ENCODE measurements at regions not wholly inside any gene's neighbourhood (a gene's known extent, or its start where the extent isn't known, plus 50 kb on each side); places are given as distances from the start of the nearest gene placed in this dataset.

DNA sequence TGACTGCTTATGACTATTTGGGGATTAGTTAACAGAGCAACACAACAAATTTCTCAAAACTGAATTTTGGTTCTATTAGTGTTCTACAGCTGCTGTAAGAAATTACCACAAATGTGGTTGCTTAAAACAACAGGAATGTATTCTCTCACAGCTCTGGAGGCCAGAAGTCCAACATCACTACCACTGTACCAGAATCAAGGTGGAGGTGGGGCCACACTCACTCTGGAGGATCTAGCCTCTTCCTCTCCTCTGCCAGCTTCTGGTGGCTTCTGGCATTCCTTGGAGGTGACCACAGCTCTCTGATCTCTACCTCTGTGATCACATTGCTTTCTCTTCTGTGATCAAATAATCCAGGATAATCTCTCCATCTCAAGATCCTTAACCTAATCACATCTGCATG is 194.7 kb upstream of the BMPER start:
- POLR2A ChIA-PET = no interaction called here

More for the DNA sequence above, 194.7 kb upstream of the BMPER start:
- Histone ChIP-seq H3K9ac (ENCODE audit: low read length) (no peak overlapping the region), H3K27me3 (ENCODE audit: insufficient read depth, low read length) (peaks cover 6% of the 10 kb centered on the region; the same call in 1 of the 2 replicates), H2AFZ (ENCODE audit: low read depth, low read length, poor library complexity, severe bottlenecking) (no peak overlapping the region), H3K9me3 (ENCODE audit: control insufficient read depth in 1 of 2, insufficient read depth in 1 of 2, low read depth in 1 of 2, low read length in 2 of 2) (no peaks in the 10 kb centered on the region), H3K4me3 (replicated peaks in 1 of 2; ENCODE audit: low read depth in 1 of 2, low read length in 2 of 2) (no peak overlapping the region), H3K79me2 (ENCODE audit: insufficient read depth, low read length) (no peaks in the 10 kb centered on the region), H3K4me2 (ENCODE audit: low read length) (no peak overlapping the region), H3K36me3 (ENCODE audit: control insufficient read depth in 1 of 2, insufficient read depth in 2 of 2, low read length in 2 of 2) (no peaks in the 10 kb centered on the region), H4K20me1 (ENCODE audit: insufficient read depth) (no peaks in the 10 kb centered on the region), H3K9me2 (ENCODE audit: insufficient read depth) (no peaks in the 10 kb centered on the region), H3K4me1 (ENCODE audit: control insufficient read depth in 1 of 2, insufficient read depth in 2 of 2, low read length in 2 of 2) (no peaks in the 10 kb centered on the region), H3K27ac (ENCODE audit: low read depth, low read length) (no peak overlapping the region)
- no peak for TF ChIP-seq ZNF274 (IDR thresholded peaks at IDR 0.05; ENCODE audit: low read depth, low read length)
- no peak for TF ChIP-seq RAD21 (IDR thresholded peaks at IDR 0.05; ENCODE audit: low read depth)
- TF ChIP-seq, protein P1, sequence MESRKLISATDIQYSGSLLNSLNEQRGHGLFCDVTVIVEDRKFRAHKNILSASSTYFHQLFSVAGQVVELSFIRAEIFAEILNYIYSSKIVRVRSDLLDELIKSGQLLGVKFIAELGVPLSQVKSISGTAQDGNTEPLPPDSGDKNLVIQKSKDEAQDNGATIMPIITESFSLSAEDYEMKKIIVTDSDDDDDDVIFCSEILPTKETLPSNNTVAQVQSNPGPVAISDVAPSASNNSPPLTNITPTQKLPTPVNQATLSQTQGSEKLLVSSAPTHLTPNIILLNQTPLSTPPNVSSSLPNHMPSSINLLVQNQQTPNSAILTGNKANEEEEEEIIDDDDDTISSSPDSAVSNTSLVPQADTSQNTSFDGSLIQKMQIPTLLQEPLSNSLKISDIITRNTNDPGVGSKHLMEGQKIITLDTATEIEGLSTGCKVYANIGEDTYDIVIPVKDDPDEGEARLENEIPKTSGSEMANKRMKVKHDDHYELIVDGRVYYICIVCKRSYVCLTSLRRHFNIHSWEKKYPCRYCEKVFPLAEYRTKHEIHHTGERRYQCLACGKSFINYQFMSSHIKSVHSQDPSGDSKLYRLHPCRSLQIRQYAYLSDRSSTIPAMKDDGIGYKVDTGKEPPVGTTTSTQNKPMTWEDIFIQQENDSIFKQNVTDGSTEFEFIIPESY (IDR thresholded peaks at IDR 0.05; ENCODE audit: extremely low read depth, insufficient replicate concordance, low read length) = no peak
- TF ChIP-seq YY1 (IDR thresholded peaks at IDR 0.05; ENCODE audit: extremely low read depth, insufficient replicate concordance, low read depth, low read length) = no peak
- no peak for TF ChIP-seq JUND (IDR thresholded peaks at IDR 0.05)
- TF ChIP-seq SIN3A (IDR thresholded peaks at IDR 0.05; ENCODE audit: low read depth) = no peak
- TF ChIP-seq, protein P2, sequence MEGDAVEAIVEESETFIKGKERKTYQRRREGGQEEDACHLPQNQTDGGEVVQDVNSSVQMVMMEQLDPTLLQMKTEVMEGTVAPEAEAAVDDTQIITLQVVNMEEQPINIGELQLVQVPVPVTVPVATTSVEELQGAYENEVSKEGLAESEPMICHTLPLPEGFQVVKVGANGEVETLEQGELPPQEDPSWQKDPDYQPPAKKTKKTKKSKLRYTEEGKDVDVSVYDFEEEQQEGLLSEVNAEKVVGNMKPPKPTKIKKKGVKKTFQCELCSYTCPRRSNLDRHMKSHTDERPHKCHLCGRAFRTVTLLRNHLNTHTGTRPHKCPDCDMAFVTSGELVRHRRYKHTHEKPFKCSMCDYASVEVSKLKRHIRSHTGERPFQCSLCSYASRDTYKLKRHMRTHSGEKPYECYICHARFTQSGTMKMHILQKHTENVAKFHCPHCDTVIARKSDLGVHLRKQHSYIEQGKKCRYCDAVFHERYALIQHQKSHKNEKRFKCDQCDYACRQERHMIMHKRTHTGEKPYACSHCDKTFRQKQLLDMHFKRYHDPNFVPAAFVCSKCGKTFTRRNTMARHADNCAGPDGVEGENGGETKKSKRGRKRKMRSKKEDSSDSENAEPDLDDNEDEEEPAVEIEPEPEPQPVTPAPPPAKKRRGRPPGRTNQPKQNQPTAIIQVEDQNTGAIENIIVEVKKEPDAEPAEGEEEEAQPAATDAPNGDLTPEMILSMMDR (IDR thresholded peaks at IDR 0.05 in 2 of 3, conservative IDR thresholded peaks at IDR 0.05 in 1 of 3; ENCODE audit: borderline replicate concordance in 1 of 3, insufficient read depth in 1 of 3, low read depth in 2 of 3, low read length in 2 of 3) = no peak
- TF ChIP-seq, protein P3, sequence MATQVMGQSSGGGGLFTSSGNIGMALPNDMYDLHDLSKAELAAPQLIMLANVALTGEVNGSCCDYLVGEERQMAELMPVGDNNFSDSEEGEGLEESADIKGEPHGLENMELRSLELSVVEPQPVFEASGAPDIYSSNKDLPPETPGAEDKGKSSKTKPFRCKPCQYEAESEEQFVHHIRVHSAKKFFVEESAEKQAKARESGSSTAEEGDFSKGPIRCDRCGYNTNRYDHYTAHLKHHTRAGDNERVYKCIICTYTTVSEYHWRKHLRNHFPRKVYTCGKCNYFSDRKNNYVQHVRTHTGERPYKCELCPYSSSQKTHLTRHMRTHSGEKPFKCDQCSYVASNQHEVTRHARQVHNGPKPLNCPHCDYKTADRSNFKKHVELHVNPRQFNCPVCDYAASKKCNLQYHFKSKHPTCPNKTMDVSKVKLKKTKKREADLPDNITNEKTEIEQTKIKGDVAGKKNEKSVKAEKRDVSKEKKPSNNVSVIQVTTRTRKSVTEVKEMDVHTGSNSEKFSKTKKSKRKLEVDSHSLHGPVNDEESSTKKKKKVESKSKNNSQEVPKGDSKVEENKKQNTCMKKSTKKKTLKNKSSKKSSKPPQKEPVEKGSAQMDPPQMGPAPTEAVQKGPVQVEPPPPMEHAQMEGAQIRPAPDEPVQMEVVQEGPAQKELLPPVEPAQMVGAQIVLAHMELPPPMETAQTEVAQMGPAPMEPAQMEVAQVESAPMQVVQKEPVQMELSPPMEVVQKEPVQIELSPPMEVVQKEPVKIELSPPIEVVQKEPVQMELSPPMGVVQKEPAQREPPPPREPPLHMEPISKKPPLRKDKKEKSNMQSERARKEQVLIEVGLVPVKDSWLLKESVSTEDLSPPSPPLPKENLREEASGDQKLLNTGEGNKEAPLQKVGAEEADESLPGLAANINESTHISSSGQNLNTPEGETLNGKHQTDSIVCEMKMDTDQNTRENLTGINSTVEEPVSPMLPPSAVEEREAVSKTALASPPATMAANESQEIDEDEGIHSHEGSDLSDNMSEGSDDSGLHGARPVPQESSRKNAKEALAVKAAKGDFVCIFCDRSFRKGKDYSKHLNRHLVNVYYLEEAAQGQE (IDR thresholded peaks at IDR 0.05; ENCODE audit: low read depth) = no peak
- TF ChIP-seq EZH2phosphoT487 (IDR thresholded peaks at IDR 0.05; ENCODE audit: borderline replicate concordance) = no peak
- TF ChIP-seq SRF (IDR thresholded peaks at IDR 0.05; ENCODE audit: low read depth) = no peak
- no peak for DNase-seq (ENCODE audit: low read depth, low spot score)
- no TSS peak for BruUV-seq (replicated peaks)
- ATAC-seq = peak; percentile 57; the same call in 1 of the 2 replicates
- ChIA-PET CTCF (no interaction called here), RAD21 (ENCODE audit: low non-redundant PET in 1 of 2, low total read pairs in 2 of 2, uncharacterized antibody in 2 of 2, unreplicated experiment in 2 of 2) (no interaction called here)
- intact Hi-C loops (cut with micrococcal nuclease) = no loop called here

Measured in HCT116 (cell line).